GM04503 (cell line): ENCODE measurements at regions not wholly inside any gene's neighbourhood (a gene's known extent, or its start where the extent isn't known, plus 50 kb on each side); places are given as distances from the start of the nearest gene placed in this dataset.
"Not testable (repeated sequence)": the region's sequence is repeated elsewhere in the genome, so short reads cannot be mapped to it uniquely, and the experiment has no call there.

Experiments used
- DNase-seq: peaks from one replicate; pipeline ENCODE4 v3.0.0-alpha.2; 2012; ENCODE audit warnings: low read depth

DNA sequence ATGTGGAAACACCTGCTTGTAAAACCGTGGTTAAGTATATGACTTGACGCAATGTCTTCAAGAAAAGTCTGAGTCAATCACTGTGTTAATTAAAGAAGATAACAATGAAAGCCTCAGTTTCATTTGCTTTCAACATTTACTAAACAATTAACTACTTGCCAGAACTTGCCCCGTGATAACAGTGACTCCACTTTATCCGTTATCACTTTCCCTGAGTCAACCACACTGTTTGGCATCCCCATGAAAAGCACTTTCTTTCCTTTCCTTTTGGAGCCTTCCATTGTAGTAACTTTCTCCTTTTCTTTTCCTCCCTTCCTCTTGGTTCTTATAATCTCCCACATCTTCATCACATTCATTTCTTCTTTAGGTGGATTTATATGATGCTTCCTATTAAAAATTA lies 435.1 kb upstream of the GOT2 start:
- no peak for DNase-seq

DNA sequence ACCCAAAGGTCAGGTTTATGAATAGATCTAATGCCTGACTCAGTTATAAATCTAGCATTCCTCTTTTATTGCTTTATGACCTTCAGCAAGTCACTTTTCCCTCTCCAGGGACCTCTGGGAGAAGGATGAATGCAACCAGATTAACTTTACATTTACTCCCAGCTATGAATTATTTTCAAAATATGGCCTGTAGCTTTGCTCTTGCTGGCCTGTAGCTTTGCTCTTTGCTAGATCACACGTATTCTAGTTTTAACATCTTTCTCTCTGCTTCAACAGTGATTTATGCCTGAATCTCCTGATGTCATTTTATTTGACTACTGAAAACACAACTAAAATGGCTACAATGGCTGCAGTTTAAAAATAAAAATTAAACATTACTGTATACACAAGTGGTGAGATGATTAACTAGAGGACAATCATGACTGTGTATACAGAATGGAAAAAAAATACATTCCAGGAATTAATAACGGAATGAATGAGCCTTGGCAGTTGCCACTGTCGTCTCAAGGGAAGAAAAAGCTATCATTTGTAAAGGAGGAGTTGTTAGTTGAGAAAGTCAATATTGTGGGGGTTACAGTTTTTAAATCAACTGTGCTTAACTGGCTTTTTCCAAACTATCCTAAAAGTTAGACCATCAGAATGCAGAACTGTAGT lies 434.5 kb upstream of the GOT2 start:
- no peak for DNase-seq

DNA sequence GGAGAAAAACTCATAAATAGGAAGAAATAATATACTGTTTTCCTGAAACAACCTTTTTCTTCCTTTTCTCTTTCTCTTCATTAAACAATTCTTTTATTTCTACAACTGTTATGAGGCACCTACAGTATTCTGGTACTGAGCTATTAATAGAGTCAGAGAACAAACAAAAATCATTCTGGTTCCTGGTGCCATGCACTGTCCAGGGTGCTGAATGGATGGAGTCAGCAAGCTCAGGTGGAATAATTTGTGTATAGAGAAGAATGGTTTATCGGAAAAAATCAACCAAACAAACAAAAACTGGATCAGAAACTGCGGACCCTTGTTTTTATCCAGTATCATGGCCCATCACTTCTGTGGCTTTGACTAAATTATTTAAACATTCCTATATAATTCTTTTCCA lies 430.3 kb upstream of the GOT2 start:
- DNase-seq, result no peak

DNA sequence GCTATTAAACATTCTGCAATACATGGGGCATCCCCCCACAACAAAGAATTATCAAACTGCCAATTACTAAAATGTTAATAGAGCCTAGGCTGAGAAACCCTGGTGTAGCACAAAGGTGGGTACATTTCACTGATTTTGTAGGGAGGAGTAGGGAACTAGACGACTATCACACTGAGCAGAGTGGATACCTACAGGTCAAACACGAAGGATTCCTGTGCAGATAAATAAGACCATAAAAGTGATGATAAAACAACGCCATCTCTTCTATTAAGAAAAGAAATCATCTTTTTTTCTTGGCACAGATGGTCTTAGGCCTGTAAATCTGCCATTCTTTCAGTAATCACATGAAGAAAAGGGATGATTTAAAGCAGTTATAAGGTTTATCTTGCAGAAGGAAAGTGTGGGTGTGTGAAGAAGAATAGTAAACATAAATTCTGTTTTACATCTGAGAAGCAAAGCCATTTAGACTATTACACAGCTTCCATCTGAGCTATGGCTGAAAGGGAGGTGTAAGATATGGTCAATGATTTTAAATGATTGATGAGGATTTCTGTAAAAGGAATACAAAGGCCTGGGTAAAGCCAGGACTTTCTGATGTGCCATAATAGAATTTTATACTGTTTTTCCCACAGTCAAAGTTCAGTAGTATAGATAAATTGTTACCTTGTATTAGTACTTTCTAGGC lies 429.4 kb upstream of the GOT2 start:
- DNase-seq, result no peak

DNA sequence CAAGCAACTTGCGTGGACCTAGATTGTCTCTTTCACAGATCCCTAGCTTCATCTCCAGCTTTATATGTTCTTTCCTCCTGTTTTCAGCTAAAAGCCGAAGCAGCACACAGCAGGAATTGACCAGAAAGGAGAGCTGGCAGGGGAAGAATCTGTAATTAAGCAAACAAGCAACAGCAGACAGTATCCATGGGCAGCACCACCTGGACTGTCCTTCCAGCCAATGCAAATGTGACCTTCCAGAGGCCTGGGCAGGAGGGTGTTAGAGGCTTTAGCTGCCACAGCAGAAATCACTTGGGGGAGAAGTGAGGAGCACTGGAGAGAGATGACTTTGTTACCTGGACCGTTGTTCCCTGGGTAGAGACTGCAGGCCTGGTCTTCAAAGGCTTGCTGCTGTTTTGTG lies 427.6 kb upstream of the GOT2 start:
- DNase-seq, result no peak

DNA sequence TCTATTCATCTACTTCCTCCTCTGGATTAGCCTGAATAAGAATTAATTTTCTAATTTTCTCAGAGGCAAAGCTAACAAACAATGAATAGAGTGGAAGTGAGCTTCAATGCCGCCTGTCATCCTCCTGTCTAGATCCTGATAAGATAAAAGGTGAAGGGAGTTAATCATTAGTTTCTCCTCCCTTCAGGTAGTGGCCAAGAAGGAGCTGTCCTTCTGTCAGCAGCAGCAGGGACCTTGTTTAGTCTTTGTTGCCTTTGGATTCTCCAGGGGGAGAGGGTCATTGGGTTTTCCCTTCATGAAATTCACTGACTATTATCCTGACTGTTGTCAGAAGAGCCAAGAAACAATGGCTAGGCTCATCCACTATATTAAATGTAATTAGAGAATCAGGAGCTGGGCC lies 420.2 kb upstream of the GOT2 start:
- DNase-seq, result no peak

DNA sequence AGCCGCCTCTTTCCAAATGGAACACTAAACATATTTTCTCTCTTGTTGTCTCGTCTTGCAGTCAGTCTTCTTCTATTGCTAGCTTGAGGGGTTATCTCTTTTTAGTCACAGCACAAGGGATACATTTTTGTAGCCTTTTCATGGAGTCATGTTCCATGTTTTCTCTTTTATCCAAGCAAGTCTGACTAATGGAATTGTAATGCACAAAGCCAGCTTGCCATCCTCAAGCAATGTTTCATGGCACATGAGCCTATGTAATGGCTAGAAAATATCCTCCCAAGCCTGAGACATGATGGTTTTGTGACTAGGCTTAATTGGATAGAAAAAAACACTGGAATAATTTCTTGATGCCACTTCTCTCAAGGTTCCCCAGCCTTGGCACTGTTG lies 414.6 kb upstream of the GOT2 start:
- DNase-seq, result peak; percentile 11

DNA sequence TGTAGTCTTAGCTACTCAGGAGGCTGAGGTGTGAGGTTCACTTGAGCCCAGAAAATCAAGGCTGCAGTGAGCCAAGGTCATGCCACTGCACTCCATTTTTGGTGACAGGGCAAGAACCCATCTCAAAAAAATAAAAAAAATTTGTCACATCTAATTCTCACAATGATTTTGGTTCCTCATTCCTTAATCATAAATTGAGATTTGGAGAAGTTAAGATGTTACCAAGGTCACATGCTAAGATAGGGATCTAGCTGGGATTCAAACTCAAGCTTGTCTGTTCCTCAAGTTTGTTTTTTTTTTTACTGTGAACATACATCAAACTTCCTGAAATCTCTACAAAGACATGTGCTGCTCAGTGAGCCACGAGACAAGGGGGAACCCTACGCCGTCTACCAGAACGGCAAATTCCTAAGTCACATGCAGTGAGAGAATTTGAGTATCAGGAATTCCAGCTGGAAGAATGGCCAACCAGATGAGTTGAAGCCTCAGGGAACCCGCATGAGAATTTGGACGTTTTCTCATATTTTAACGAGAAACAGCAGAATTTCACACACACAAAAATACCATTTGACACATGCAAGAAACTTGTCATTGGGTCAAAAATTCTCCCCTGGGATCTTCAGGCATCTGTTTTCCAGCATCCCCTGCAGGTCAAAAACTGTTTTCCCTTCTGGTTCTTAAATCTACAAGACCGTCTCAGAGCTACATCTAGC lies 414.1 kb upstream of the GOT2 start:
- DNase-seq, result peak; percentile 21

DNA sequence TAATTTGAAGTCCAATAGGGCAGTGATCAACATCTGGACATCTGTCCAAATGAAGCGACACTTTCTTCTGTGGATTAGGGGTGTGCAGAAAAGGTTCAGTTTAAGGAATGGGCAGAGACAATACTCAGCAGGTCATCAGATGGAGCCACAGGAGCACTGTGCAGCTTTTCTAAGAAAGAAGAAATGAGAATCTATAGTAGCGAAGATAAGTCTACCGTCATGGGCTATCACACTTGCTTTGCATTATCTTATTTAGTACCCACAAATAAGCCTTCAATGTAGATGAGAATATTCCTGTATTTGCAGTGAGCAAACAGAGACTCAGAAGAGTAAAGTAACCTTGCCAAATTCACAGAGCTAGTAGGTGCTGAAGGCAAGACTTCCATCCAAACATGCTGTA lies 412.0 kb upstream of the GOT2 start:
- DNase-seq, result no peak

DNA sequence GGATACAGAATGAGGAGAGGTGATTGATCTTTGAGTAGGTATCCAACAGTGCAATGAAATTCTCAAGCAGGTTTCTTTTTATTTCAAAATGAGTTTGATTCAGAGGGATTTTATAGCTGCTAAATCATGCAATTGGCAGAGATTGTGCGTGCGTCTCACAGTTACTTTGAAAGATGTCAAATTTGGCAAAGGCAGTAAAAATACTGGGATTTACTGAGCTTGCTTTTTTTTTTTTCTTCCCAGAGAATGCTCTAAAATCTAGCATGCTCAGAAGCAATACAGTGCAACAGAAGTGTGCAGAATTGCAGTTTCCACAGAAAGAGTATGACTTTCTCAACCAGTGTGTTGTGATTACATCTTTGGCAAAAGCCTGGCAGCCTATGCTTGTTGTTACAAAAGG lies 410.7 kb upstream of the GOT2 start:
- no peak for DNase-seq

DNA sequence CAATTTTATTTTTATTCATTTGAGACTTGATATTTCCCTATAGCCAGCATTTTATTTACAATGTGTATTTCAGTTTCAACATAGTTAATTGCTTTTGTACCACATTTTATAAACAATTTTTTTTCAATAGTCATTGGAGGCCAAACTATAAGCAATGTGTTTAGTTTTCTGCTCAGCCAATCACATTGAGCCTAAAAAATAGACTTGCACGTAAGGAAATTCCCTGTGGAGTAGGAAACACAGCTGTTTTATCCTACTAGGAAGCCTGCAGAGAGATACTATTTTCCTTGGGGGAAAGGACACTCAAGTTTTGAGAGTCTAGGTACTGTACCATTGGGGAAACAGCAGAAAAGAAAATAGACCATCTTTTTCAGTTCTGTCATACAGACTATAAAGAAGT lies 410.2 kb upstream of the GOT2 start:
- no peak for DNase-seq

DNA sequence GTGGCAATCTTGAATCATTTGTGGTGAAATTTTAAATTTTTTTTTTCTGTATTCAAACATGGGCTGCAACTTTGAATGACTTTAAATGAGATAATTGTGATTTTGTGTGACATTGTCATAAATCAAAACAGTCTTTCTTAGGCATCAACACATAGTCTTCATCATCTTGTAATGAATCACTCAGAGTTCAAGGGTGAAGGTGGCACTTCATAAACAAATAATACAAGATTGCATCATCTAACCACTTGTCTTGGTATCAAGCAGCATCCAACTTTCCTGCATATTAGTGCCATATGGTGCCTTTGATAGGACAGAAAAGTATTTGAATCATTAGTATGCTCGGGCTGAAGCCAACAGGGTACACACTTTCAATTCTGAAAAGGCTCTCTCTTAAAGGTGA lies 392.4 kb upstream of the GOT2 start:
- no peak for DNase-seq

DNA sequence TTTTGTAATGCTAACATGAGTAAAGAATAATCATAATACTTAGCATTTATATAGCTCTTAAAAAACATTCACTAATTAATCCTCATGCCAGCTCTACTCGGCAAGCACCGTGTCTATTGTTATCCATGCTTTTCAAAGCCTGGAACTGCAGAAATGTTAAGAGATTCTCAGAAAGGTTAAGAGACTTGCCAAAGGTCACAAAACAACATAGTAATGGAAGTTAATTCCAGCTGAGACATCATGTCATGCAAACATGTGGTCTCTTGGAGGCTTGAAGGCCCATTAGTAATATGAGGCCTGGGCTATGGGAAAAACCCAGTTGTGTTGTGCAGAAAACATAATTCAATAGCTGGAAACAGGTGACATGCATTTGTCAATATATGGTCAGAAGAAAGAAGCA lies 389.9 kb upstream of the GOT2 start:
- no peak for DNase-seq

DNA sequence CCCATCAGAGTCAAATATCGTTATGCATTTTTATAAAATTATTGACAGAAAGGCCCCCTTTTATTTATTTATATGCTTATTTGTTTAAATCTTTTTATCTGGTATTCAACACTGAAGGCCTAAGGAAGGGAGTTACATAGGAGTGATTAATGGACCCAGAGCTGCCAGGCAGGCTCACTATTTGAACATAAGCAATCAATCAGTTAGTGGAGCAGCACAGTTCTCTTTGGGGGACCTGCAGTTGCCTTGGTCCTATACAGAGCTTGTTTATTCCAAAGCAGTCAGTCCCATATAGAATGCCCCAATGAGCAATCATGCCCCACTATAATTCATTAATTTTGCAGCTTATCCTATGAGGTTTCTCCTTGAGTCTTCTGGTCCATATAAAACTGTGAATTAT lies 389.4 kb upstream of the GOT2 start:
- no peak for DNase-seq

DNA sequence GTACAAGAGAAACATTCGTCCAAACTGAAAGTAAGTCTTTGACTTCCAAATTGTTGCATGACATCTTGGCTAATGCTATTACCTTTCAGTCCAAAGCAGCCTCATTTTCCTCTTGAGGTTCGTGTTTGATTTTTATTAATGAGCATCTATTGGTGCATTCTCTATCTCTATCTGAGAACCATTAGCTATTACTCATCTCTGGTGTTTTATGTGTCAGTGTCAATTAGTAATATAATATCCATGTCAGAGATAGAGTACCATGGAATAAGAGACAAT lies 388.1 kb upstream of the GOT2 start:
- no peak for DNase-seq

DNA sequence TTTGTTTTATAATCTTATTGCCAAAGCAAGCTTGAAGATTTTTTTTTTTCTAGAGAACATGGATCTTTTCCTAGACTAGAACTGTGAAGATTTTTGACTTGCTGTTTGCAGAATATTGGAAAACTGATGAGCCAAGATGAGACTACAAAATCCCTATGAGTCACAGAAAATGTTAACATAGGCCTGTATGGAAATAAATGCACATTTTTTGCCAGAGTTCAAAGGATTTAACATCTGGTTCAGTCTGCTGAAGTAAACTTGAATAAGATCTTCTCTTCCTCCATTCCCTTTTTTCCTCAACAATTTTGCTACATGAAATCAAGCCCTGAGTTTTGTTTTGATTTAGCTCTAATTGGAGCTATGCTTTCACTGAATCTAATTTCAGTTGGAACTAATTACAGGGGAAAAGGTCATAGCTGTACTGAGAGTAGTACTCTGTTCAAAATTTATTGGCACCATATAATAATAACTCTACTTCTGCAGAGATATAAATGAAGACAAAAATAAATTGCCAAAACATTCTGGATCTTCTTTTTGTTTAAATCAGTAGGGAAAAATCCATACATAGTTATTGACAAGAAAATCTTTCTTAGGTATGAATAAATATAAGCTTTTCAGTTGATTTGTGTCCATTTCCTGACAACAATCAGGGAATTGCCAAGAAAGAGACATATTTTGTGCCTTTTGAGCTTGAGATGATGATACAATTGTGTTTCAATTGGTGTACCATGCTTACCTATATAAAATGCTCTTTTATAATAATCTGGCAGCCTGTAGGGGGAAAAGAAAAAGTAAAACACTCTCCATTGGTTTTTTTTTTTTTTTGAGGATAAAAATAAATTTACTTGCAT lies 387.5 kb upstream of the GOT2 start:
- DNase-seq, result no peak

DNA sequence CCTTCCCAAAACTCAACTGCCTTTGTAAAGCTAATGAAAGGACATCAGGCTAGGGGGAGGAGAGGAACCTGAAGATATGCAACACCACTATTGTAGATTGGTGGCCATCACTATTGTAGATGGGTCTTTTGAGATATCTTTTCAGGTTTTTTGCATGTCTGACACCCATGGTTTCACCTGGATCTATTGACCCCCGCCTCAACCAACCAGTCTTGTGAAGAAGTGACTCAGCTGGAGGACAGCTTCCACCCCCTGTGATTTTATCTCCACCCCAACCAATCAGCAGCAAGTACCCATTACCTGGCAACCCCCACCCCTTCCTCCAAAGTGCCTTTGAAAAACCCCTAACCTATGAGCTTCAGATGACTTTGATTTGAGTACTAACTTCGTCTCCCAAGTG lies 382.6 kb upstream of the GOT2 start:
- DNase-seq, result no peak

DNA sequence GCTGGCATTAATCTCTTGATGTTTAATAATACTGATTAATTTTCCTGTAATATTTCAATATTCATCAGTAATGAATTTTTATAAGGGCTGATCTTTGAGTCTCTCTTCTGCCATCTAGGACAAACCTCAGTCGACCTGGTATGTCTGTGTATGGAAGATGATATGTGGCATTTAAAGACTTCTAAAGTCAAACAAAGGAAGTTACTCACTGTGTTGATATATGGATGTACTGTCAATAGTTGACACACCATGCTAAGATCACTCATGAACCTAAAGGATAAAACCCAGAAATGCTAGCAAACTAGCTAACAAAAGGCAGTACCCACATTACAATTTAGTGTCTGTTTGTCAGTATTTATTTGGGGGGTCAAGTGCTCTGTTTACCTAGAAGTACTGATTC lies 380.7 kb upstream of the GOT2 start:
- no peak for DNase-seq

DNA sequence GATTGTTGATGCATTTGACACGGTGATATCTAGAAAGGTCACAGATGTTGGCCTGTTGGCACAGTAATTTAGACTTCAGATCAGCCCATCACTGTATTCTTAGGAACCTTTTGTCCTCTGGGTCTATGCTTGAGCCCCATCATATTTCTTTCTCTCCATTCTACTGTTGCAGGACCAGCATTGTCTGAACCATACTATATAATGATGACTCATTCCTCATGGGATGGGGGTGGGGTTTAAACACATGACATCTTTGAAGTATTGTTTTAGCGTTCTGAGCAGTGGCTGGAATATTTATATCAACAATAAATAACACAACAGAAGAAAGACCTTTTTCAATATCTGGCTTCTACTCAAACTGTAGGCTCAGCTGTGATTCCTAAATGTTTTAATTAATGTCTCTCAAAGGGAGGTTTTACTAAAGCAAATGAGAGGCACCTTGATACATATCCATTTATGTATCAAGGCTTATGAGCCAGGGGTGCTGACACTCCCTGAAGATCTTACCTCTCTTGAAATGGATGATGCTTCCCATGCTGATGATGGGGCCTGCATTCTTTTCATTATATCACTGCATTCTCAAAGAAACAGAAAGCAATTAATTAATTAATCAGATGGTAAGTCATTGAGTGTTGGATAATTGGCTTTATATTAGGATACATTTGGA lies 379.0 kb upstream of the GOT2 start:
- no peak for DNase-seq

DNA sequence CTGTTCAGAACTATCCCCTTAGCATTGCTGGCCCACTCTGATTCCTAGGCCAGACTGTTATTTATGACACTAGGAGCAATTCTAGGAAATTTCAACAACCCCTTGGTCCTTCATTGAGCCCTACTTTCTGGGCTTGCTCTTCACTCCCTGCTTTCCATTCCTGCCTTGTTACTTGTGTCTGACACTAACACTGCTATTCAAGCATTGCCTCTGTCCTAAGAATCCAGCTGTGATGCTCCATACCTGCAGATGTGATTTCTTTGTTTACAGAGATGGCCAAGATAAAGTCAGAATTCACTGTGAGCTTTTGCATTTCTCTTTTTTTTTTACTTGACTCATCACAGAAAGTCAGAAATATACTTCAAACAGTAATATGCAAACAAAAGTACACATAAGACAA lies 377.2 kb upstream of the GOT2 start:
- no peak for DNase-seq

DNA sequence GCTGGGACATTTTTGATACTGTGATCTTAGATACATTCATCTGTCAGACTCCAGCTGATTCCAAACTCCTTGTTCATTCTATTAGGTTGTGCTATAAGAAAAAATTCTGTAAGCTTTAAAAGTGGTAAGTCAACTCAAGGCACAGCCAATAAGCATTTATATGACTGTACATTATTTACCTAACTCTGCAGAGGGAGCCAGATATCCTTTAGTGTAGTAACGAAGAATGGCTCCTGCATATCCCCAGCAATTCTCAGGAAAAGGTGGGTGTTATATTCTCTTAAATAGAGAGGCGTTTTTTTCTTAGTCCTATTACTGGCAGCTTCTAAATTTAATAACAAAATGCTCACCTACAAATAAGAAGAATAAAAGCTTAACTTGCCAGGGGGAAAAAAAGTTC lies 374.3 kb upstream of the GOT2 start:
- DNase-seq, result no peak

DNA sequence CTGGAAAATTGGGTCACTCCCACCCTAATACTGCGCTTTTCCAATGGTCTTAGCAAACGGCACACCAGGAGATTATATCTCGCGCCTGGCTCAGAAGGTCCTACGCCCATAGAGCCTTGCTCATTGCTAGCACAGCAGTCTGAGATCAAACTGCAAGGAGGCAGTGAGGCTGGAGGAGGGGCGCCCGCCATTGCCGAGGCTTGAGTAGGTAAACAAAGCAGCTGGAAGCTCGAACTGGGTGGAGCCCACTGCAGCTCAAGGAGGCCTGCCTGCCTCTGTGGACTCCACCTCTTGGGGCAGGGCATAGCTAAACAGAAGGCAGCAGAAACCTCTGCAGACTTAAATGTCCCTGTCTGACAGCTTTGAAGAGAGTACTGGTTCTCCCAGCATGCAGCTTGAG lies 362.6 kb upstream of the GOT2 start:
- not testable (repeated sequence) for DNase-seq
